Esophagus muscularis mucosa (tissue), 4 donors: ENCODE measurements at regions not wholly inside any gene's neighbourhood (a gene's known extent, or its start where the extent isn't known, plus 50 kb on each side); places are given as distances from the start of the nearest gene placed in this dataset.

ENCODE experiments used
- EP300 ChIP-seq: sonication (generic); formaldehyde crosslinking; IDR thresholded peaks from one replicate; pipeline ENCODE4 v1.6.1; 2017; ENCODE audit warnings: antibody characterized with exemption
- POLR2A ChIP-seq: fragments of 450-650 bp; IDR thresholded peaks from one replicate; pipeline ENCODE4 v1.6.1; 2017; ENCODE audit warnings: antibody characterized with exemption, moderate library complexity, mild to moderate bottlenecking, low read depth
- POLR2AphosphoS5 ChIP-seq, 2 donors: sonication (generic); formaldehyde crosslinking; IDR thresholded peaks; one replicate each; pipeline ENCODE4 v1.6.1; 2017; ENCODE audit warnings: antibody characterized with exemption in 2 of 2
- TF ChIP-seq, protein P1 (sequence below), 3 experiments: fragments of 200-600 bp in 2 of 3; fragments of 450-650 bp in 1 of 3; sonication (generic) in 2 of 3; IDR thresholded peaks; one replicate each; pipeline ENCODE4 v1.5.1; 2017 to 2019; ENCODE audit warnings: antibody characterized with exemption in 3 of 3, mild to moderate bottlenecking in 2 of 3, moderate library complexity in 1 of 3

DNA sequence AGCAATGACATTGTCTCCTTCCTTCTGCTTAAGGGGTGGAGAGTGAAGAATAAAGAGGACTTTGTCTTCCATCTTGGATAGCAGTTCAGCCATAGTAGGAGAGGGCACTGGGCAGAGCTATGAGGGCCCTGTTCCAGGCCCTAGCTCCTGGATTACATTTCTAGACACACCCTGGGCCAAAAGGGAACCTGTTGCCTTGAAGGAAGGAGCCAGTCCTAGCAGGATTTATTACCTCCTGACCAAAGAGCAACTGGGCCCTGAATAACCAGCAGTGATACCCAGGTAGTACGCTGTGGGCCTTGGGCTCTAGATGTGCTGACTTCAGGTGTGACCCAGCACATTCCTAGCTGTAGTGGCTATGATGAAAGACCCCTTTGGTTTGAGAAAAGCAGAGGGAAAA is 95.8 kb downstream of the RMI1 start:
- TF ChIP-seq, protein P1, sequence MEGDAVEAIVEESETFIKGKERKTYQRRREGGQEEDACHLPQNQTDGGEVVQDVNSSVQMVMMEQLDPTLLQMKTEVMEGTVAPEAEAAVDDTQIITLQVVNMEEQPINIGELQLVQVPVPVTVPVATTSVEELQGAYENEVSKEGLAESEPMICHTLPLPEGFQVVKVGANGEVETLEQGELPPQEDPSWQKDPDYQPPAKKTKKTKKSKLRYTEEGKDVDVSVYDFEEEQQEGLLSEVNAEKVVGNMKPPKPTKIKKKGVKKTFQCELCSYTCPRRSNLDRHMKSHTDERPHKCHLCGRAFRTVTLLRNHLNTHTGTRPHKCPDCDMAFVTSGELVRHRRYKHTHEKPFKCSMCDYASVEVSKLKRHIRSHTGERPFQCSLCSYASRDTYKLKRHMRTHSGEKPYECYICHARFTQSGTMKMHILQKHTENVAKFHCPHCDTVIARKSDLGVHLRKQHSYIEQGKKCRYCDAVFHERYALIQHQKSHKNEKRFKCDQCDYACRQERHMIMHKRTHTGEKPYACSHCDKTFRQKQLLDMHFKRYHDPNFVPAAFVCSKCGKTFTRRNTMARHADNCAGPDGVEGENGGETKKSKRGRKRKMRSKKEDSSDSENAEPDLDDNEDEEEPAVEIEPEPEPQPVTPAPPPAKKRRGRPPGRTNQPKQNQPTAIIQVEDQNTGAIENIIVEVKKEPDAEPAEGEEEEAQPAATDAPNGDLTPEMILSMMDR (IDR thresholded peaks at IDR 0.05): no peak
- TF ChIP-seq EP300 (no peak), POLR2A (no peak), POLR2AphosphoS5 (IDR thresholded peaks at IDR 0.05) (no peak)
